Ovary (tissue), 3 donors: ENCODE measurements at regions not wholly inside any gene's neighbourhood (a gene's known extent, or its start where the extent isn't known, plus 50 kb on each side); places are given as distances from the start of the nearest gene placed in this dataset.

ENCODE experiments used
- POLR2A ChIP-seq: fragments of 450-650 bp; IDR thresholded peaks from one replicate; pipeline ENCODE4 v1.6.1; 2017; ENCODE audit warnings: antibody characterized with exemption, mild to moderate bottlenecking, moderate library complexity
- TF ChIP-seq, protein P1 (sequence below), 3 donors: fragments of 450-650 bp in 2 of 3; fragments of 200-600 bp in 1 of 3; IDR thresholded peaks; one replicate each; pipeline versions ENCODE4 v1.5.1 to v1.8.0; 2016 to 2022; ENCODE audit warnings: antibody characterized with exemption in 3 of 3, mild to moderate bottlenecking in 1 of 3
- donor health status: DM: no; HTN: no; CAD: no.

DNA sequence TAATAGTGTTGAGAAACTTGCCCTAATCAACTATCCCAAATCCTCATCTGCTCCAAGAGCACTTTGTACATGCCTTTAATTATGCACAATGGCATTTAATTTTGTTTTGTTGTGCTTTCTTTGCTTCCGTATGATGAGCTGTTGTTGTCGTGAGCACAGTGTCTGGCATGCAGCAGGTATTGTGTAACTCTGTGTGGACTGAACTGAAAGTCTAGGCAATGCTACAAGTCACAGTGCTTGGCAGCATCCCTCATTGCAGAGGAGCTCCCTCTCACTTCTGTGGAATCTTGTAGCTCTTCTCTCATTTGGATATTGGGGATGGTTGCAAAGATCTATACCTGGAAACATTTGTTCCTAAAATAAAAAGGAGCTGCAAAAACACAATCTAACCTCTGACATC lies 502.2 kb upstream of the CA10 start:
- TF ChIP-seq, protein P1, sequence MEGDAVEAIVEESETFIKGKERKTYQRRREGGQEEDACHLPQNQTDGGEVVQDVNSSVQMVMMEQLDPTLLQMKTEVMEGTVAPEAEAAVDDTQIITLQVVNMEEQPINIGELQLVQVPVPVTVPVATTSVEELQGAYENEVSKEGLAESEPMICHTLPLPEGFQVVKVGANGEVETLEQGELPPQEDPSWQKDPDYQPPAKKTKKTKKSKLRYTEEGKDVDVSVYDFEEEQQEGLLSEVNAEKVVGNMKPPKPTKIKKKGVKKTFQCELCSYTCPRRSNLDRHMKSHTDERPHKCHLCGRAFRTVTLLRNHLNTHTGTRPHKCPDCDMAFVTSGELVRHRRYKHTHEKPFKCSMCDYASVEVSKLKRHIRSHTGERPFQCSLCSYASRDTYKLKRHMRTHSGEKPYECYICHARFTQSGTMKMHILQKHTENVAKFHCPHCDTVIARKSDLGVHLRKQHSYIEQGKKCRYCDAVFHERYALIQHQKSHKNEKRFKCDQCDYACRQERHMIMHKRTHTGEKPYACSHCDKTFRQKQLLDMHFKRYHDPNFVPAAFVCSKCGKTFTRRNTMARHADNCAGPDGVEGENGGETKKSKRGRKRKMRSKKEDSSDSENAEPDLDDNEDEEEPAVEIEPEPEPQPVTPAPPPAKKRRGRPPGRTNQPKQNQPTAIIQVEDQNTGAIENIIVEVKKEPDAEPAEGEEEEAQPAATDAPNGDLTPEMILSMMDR (IDR thresholded peaks at IDR 0.05): no peak
- TF ChIP-seq POLR2A: no peak
